Skin of body (tissue), 1 donor: ENCODE measurements at regions not wholly inside any gene's neighbourhood (a gene's known extent, or its start where the extent isn't known, plus 50 kb on each side); places are given as distances from the start of the nearest gene placed in this dataset.

ENCODE experiments used
- DNase-seq: peaks from one replicate; lab custom pipeline; 2025; lab: John Stamatoyannopoulos, UW

DNA sequence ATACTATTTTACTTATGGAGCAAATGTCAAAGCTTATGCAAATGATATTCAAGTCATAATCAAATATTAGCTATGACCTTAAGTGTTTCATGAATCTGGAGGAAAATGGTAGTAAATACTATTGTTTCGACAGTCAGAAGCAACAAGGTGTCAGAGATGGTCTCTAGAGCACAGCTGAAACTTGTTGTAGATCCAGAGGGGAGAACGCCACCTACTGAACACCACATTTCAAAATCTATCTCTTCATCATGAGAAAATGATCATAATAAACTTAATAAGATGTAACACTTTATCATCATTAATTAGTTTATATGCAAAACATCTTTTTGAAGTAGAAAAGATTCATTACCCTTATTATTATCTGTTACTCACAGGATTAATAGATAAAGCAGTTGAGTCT lies 418.7 kb downstream of the GATA3 start:
- DNase-seq, result no peak

DNA sequence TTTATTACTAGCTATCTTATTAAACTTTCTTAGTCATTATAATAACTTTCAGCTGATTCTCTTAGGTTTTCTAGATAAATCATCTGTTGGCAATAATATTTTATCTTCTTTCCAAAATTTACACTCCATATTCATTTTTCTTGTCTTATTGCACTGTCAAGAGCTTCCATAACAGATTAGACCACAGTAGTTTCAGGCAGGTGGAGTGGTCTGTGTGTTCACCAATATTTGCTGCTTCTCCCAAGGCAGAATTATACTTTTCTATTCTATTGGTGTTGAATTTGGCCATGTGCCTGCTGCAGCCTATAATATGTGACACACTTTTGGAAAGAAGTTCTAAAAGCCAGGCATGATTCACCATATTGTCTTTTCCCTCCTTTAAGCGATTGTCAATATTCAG lies 422.8 kb downstream of the GATA3 start:
- DNase-seq, result no peak

DNA sequence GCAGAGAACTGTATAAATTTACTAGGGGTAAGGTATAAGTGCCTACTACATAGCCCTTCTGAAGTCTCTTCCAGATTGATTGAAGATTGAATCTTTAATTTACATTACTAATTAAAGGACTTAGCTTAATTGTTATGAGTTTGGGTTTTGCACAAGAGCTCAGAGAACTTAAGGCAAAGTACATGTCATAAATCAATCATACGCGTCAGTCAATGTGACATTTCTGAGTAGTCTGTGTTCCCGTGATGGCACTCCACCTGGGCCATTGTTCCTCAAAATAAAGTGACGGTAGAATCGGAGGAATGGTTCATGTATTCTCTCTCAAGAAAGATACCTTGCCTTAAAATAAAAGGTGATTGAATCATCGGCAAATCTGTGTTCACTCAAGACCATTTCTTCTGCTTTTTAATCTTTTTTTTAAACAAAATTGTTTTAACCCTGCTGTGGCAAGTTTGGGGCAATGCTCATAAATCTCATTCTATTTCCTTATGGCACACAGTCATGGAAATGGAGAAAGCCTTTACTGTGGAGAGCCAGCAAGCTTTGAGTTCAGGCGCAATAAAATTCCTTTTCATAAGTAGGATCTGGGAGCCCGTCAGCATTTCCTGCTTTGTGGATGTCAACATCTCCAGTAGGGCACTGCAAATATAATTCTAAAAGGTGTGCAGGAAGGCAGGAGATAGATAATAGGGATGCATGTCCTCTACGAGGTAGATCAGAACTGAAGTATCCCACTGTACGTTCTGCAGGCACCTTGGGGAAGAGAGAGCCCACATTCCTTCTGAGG lies 427.4 kb downstream of the GATA3 start:
- no peak for DNase-seq

DNA sequence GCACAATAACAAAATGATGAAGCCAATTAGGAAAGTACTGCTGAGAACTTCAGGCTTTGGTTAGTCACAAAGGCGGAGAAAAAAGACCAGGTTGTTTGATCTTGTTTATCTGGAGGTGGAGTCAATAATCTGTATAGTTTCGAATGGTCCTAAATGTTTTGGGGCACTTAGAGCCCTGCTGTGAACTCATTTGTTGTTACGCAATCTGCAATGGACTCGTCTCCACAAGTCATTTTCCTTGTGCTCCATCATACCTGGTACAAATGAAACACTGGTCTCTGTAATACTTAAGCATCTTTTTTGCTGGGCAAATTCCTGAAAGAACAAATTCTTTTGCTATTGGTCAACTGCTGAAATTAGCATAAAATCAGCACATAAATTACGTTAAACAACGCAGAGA lies 430.5 kb downstream of the GATA3 start:
- no peak for DNase-seq

DNA sequence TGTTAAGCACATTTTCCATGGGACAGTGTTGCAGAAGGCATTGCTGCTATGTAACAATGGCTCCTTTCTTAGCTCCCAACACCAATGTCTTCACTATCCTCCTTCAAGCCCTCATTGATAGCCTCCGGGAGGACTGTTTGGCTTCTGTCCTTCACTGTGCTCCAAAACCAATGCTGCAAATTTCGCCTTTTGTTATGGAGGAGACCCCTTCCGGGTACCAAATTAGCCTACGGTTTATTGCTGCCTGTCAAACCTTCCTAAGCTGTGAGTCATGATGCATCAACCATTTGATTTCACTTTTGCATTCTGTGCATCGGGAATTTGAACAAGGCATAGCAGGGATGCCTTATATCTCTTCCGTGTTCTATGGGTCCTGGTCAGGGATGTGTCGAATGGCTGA lies 432.9 kb downstream of the GATA3 start:
- no peak for DNase-seq

DNA sequence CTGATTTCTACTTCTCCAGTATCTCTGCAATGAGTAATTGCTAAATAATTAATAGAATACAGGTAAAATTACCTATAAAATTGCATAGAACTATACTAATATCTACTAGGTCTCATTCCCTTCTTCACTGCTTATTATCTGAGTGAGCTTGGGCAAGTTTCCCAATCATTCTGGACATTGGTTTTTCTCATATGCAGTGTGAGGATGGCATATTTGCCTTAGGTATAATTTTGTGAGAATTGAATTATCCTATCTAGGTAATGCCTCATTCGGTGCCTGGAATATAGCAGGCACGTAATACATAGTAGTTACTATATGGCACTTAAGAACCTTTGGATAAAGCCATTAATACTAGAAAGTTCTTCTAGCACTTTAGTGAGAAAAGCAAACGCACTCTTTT lies 434.7 kb downstream of the GATA3 start:
- DNase-seq, result no peak

DNA sequence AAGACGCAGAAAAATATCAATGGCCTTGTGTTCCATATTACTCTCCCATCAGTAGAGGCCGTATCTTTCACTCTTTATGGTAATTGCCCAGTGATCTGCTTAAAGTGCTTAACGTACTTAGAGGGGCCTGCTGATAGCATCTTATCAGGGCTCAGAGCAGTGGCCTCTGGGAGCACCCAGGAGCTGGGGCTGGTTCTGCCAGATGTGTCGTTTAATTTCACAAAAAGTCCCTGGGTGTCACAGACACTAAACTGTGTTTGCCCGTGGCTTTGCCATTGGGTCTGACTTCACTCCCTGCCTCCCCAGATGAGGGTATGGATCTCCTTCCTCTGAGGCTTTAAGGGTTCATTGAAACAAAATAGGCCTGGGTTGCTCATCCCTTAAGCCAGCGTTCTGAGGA lies 435.3 kb downstream of the GATA3 start:
- DNase-seq, result no peak

DNA sequence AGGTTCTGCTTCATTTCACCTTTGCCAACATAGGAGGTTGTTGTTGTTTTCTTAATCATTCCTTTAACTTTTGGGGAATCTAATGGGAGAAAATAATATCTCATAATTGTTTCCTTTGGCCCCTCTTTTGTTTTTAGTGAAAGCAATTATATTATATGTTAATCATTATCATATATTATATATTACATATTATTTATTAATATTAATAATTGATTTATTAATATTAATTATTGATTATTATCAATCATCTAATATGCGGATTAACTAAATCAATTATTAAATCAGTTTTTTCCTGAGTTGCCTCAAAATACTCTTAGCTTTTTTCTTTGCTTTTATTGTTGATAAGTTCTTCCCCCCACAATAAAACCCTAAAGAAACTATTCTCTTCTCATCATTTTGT lies 443.8 kb downstream of the GATA3 start:
- no peak for DNase-seq

DNA sequence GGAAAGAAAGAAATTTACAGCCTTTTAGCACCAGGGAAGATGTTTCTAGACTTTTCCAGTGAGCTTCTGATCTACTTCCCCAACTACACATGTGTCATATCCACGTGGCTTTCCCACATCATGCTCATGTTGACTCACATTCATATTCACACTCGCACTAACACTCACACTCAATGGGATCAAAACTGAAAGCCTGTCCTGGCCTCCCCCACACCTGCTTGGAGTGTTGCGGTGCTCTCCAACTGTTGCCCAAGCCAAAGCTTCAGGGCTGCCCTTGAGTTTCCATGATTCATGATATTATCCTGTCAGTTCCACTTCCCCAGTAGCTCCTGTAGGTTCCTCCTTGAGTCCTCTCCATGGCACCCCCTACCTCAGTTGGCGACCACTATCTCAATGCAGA lies 444.4 kb downstream of the GATA3 start:
- no peak for DNase-seq

DNA sequence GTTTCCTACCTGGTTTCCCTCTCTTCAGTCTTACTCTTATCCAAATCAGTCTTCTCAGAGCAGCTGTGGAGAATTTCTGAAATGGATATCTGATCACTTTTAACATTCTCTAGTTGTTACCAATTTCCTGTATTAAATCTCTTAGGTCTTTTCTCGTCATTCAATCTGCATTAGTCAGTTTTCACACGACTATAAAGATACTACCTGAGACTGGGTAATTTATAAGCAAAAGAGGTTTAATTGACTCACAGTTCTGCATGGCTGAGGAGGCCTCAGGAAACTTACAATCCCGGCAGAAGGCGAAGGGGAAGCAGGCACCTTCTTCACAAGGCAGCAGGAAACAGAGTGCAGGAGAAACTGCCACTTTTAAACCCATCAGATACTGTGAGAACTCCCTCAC lies 444.8 kb downstream of the GATA3 start:
- no peak for DNase-seq

DNA sequence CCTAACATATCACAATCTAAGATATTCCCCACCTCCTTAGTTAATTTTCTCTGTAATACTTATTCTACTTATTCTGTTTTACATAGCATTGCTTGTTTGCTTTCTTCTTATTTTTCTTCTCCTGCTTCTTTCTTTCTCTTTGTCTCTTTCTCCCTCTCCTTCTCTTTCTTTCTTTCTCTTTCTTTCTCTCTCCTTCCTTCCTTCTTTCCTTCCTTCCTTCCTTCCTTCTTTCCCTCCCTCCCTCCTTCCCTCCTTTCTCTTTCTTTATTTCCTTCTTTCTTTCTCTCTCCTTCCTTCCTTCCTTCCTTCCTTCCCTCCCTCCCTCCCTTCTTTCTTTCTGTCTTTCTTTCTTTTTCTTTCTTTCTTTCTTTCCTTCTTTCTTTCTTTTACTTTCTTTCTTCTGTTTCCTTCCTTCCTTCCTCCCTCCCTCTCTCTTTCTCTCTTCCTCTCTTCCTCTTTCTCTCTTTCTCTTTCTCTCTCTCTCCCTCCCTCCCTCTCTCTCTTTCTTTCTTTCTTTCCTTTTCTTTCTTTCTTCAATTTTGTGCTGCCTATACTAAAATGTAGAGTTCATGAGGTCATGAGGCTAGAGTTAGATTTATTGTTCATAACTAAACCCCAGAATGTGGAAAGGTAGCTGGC lies 445.4 kb downstream of the GATA3 start:
- no peak for DNase-seq

DNA sequence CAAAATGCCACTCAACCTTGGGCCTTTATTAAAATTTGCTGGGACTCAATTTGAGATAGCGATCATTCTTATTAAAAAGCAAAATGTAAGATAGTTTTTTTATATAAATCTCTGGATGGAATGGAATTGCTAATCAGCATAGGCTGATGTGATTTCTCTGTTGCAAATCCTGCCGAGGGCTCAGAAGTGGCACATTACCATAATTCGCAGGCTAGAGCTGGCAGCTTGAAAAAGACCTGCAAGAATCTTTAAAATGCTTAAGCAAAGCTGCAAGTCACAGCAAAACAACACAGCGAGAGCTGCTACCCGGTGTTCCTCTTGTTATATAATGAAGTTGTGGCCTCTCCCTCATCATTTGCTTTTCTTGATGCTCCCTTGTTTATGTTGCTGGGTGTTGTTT lies 448.1 kb downstream of the GATA3 start:
- DNase-seq, result no peak

DNA sequence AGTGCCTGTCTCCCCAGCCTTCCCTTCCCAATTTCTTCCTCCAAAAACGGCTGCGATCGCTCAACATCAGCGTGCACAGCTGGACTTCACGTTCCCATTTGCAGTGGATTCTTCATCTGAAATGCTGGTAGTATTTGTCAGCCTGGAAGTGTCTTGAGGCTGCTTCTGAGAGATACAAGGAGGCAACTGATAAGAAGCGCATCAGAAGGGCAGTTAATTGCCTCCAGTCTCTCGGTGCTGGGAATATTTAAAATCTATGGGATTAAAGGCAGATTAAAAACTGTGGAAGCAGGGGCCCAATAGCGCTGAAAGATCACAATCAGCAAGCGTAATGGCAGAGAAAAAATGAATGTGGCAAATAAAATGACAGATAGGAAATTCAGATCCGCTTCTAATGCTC lies 450.0 kb downstream of the GATA3 start:
- DNase-seq, result no peak

DNA sequence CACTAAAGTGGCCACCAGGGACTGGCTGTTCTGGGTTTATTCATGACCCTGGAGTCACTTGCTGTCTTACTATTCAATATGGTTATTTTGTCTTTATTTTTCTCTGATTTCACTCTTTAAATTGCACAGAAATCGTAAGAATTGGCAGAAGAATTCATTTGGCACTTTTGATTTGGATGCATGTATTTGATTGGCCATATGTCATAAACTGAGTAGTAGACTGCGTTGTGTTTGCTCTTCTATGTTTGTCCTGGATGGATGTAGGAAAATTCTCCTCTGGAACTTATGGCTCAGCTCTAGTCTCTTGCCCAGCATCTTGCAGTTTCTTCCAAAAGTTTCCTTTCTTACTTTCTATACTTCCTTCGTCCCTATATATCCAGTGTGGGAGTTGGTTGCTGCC lies 452.7 kb downstream of the GATA3 start:
- no peak for DNase-seq

DNA sequence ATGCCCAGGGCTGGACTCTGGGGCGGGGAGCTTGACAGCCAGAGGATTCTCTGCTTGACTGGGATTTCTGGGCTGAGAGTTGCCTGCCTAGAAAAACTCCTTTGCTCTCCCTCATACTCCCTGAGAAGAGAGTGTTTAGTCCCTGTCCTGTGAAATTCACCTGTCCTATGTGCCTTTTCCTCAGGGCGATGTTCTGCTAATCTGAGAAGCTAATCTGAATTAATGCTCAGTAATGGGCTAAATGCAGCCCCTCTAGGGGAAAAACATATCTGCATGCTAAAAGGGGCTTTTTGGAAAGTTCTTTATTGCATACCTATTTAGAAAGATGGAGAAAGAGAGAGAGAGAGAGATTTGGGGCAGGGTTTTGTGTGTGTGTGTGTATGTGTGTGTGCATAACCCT lies 454.4 kb downstream of the GATA3 start:
- DNase-seq, result no peak

DNA sequence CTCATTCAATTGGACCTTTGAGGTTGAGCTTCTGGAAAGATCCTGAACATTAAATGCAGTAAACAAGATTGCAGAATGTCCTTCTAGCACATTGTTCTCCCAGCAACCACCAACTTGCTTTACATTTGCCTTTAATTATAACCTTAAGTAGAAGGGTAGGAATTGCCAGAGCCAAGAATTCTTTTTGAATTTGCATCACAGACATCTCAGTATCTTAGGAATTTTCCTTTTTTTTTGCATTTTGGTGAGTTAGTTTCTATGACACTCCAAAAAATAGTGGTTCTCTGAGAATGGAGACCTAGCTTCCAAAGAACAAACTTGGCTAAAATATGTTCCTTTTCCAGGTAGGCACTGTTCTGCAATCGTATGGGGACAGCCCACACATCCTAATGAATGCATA lies 456.0 kb downstream of the GATA3 start:
- no peak for DNase-seq

DNA sequence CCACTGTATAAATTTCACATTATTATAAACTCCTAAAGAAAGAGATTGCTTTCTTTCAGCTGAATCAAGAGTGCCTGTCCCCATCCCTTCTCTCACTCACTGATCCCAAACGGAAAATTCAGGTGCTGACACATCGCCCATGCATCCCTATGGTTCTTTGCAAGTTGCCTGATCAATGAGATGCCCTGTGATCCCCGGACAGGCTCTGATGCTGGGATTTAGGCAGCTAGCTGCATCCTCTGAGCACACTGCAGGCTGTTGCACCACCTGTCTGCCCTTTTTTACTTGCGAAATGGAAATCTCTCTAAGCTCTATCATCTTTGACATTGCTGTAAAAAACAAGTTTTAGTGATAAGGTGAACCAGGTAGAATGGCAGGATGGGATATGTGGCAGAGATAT lies 456.5 kb downstream of the GATA3 start:
- DNase-seq, result no peak

DNA sequence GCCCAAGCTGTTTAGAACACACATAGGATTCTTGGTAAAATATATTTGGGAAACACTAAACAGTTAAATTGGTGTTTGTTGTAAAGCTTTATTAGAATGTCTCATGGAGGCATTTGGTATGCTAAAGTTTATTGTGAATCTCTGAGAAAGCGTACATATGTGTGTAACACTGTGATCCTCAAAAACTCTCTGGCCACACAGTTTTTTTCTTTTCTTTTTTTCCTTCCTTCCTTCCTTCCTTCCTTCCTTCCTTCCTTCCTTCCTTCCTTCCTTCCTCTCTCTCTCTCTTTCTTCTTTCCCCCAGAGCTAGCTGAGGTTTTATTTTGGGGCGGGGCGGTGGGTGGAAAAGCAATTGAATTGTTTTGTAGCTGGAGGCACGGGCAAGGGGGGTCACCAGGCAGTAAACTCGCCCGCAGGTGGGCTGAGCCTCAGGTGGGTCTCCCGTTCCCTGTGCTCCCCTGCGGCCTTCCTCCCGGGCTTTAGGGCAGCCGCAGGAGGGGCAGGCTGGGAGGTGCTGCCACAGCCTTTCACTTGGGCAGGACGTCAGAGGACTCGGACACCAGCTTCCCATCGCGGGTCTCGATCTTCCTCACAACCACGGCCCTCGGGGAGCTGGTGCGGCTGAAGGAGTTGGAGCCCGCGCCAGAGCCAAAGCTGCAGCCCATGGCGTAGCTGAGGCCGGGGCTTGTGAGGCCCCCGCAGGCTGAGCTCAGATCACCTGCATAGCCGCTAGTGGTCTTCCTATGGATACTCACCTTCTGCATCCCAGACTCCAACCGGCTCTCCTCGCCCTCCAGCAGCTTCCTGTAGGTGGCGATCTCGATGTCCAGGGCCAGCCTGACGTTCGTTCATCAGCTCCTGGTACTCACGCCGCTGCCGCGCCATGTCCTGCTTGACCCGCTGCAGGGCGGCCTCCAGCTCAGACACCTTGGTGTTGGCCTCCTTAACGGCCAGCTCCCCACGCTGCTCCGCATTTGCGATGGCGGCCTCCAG lies 459.0 kb downstream of the GATA3 start:
- no peak for DNase-seq

DNA sequence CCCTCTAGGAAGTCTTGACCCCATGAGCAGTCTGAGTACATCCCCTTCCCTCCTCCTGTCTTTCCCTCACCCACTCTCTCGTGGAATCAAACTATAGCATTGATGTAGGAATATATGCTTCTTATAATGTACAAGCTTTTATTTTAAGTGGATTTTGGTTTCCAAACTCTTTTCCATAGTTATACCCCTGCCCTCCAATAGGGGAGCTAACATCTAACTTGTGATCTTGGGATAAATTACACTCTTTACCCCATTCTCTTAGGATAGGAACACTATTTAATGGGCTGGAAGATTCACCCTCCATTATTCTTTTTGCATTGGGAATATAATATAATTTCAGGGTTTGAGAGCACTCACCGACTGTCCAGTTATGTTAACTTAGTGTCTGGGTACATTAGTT lies 465.9 kb downstream of the GATA3 start:
- DNase-seq, result no peak

DNA sequence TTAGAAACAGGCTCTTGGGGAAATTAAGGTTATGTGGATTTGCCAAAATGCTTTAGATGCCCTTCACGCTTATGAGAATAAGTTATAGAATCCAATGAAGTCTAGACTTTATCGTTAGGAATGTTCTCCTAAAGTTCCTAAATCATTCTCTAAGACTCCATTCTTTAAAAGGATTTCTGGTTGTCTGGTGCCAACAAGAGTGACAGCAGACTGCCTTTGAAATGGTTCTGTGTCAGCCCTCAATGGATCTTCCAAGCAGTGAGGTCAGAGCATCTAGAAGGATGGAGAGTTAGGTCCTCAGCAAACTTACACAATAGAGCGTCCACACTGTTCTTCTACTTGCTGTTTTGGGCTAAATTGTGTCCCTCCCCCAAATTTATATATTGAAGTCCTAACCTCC lies 473.3 kb downstream of the GATA3 start:
- DNase-seq, result no peak

DNA sequence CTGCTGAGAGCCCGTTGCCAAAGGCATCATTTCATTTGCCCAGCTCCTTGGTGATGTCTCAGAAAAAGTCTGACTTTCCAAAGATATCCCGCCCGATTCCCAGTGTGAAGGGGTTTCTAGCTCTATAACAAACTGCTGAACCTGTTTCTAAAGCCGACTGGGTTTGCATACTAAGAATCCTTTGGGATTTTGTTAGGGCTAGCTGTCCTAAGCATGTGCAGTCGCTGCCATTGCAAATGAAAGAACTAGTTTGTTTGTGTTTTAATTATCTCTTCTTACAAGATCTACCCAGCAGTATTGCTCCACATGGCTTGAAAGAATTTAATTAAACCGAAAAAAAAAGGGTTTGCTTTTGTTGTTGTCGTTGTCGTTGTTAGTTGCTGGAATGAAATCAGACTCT lies 476.6 kb downstream of the GATA3 start:
- DNase-seq, result no peak

DNA sequence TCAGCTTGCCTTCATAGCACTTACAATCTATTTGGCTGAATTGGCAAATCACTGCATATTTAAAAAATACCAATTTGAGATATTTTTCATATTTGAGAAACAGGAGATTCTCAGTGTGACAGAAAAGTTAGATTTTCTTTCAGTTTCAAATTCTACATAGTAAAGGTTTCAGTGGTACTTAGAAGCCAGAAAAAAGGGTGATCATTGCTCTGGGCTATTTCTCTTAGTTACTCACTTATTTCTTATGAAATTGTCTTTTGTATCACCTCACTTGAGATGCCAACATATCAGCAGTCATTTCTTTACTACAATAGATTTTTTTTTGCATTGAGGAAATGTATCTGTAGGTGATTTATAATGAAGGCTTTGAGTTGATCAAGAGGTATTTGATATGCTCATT lies 478.2 kb downstream of the GATA3 start:
- DNase-seq, result no peak
